Tongue (tissue), 1 donor: ENCODE measurements at regions not wholly inside any gene's neighbourhood (a gene's known extent, or its start where the extent isn't known, plus 50 kb on each side); places are given as distances from the start of the nearest gene placed in this dataset.
"Not testable (repeated sequence)": the region's sequence is repeated elsewhere in the genome, so short reads cannot be mapped to it uniquely, and the experiment has no call there.

Experiments used
- DNase-seq: peaks from one replicate; pipeline ENCODE4 v3.0.0-alpha.2; 2015

DNA sequence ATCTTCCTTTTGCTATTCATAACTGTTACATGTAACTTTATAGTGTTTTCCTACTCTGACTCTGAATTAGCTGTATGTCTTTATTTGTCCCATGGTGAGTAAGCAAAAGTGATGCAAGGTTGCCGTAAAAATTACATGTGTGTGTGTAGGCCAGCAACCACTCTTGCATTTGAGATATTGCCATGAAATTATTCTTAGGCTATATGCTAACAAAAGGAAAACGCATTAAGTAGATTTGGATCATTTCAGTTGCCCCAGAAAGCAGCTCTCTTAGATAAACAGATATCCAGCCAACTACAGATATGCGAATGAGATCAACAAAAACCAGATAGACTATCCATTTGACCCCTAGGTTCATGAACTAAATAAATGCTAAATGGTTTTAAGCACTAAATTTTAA, 73.6 kb downstream of the CYLC2 start:
- DNase-seq = no peak

DNA sequence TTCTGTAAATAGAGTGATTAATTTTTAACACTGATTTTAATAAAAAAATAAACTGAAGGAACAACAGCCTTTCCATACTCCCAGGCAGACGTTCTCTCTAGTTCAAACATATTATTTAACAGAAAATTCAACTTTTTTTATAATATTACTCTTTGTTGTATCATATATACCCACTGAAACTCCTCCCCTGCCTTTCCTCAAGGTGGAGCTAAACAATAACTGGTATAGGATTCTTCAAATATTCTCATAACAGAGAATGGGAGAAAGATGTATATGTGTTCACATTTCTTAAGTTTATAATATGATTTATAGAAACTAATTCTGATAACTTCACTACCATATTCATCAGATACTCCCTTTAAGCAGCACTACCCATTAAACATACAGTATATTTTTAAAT, 83.4 kb downstream of the CYLC2 start:
- DNase-seq = no peak

DNA sequence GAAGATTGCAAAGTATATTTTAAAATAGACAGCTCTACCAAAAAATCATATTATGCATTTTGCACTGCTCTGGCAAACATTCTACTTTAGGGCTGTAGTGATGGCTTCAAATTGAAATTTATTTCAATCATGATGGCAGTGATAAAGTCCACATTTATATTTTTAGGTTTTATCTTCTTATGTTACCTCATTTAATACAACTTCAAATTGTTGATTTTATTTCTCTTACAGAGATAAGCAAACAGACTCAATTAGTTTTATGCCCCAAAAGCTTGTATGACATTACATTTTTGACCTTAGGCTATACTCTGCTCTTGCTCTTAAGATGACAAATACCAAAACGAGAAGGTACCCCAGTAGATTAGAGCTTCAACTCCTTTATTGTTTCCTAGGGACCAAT, 87.4 kb downstream of the CYLC2 start:
- DNase-seq = no peak

DNA sequence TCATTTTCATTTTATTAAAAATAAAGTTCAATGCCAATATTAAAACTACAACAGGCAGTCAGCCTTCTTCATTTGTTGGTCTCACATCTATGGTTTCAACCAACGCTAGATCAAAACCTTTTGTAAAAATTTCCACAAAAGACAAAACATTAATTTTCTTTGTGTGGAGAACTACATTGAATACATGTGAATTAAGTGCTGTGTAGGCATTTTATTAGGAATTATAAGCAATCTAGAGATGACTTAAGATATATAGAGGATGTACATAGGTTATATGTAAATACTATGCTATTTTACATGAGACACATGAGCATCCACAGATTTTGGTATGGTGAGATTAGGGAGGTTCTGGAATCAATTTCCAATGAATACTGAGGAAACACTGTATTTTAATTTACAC, 94.2 kb downstream of the CYLC2 start:
- no peak for DNase-seq

DNA sequence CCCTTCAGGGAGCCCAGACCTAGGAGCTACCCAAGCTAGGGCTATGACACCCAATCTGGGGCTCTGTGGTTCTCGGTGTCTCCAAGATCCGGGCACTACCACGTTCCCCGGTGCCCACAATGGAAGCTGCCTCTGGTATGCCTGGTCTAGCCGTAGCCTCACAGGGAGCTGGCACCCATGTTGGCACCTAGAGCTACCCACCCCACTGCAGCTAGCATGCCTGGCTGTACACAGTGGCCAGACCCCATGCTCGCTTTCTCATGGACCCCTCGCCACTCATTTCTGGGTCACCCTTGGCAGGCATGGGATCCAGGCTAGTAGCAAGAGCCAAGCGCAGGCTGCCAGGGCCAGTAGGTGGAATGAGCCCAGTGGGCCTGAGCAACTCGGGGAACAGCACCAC, 109.0 kb downstream of the CYLC2 start:
- DNase-seq = no peak

DNA sequence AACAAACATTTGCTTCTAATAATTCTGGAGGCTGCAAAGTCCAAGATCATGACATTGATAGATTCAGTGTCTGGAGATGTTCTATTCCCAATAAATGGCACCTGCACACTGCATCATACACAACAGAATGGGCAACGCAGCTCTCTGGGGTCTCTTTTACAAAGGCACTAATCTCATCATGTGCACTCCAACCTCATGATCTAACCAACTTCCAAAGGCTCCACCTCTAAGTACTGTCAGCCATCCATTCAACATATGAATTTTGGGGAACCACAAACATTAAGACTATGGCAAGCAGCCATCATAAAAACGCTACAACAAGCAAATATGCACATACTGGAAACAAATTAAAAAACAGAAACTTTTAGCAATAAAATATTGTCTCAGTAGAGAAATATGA, 121.1 kb downstream of the CYLC2 start:
- DNase-seq = no peak

DNA sequence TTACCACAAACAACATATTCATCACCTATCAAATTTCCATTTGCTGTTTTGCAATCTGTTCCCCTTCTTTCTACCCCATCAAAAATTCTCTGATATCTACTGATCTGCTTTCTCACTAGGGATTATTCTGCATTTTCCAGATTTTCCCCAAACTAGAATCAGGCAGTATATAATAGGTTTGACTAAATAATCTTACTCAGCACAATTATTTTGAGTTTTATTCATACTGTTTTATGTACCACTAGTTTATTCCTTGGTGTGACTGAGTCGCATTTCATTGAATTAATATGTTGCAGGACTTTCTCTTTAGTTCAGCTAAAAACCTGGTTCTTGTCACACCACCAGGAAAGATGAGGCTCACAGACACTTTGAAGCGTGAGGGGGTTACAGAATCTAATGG, 131.4 kb downstream of the CYLC2 start:
- no peak for DNase-seq

DNA sequence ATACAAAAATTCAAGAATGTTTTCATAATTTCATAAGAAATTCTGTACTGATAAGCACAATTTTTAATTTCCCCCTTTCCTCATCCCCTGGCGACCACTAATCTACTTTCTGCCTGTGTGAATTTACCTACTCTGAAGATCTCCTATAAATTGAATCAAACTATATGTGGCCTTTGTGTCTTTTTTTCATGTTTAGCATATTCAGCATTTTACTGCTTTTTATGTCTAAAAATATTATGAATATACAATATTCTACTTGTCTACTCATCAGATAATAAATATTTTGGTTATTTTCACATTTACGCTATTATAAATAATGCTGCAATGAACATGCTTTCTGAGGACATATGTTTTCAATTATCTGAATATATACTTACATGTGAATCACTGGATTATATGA, 144.8 kb downstream of the CYLC2 start:
- no peak for DNase-seq

DNA sequence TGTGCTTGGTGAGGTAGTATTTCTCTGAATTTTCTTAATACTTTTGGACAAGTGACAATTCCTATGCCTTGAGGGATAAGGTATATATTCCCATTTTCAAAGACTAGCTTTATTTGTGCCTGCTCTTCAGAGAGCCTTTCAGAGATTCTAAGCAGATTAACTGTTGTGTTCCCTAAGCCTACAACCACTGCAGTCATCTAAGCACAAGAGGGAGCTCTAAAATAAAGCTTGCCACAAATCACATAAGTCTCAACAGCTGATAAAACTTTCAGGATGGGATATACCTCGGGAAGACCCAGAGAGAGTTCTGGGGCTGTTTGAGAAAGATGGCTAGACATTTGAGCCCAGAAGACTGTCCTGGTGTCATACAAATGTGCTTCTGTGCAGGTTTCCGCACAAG, 157.3 kb downstream of the CYLC2 start:
- DNase-seq = no peak

DNA sequence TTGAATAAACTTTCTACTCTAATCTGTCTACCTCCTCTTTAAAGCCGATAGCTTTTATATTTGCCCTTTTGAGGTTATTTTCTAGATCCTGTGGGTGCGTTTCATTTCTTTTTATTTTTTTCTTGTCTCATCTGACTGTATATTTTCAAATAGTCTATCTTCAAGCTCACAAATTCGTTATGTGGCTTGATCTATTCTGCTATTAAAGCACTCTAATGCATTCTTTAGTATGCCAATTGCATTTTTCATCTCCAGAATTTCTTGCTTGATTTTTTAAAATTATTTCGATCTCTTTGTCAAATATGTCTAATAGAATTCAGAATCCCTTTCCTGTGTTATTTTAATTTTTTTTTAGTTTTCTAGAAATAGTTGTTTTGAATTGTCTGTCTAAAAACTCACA, 172.4 kb downstream of the CYLC2 start:
- no peak for DNase-seq

DNA sequence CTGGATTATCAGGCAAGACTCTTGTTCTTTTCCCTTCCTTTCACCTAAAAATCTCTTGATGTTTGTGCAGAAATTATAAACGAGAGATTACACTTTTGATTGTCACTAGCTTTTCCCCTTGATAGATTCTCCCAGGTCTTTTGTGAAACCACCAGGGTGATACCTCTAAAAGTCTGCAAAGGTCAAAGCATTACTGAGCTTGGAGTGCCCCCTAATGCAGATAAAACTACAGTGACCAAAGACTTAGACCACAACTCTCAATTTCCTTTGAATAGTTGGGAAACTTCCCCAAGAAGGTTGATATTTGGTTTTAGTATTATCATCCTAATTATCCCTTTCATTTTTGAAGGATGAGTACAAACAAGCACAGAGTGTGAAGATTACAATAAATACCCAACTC, 173.1 kb downstream of the CYLC2 start:
- DNase-seq = no peak

DNA sequence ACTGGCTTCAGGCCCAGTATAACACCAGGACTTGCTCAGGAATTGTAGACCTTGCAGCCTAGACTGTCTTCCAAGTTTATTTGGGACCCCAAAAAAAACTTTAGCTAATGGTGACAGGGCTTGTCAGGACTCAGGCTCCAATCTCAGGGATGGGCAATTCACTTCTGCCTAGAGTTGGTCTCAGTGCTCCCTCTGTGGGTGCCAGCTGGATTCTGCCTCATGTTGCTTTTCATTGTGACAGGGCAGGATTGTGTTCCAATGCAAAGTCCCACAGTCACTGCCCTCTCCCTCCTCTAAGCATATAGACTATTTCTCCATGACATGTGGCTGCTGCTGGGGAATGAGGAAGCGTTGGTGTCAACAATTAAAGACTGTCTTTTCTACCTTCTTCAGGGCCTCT, 174.7 kb downstream of the CYLC2 start:
- DNase-seq = no peak

DNA sequence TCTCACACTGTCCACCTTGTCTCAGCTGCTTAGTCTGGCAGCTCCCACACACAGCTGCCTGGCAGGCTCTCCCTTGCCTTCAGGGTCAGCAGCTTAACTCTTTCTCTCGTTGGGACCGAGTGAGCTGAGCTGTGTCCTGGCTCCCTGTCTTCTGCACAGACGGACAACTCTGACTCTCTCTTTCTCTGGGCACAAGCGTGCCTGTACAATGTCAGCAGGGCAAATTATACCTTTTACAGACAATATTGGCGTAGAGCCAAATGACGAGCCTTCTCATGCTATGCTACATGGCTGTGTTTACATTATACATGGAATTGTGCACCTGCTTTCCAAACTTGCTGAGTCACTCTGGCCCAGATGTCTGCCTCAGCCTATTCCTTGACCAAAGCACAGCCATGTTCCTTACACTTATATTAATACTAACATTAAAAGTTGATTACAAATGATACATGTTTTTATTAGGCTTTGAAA, 188.6 kb downstream of the CYLC2 start:
- peak; percentile 55 for DNase-seq

DNA sequence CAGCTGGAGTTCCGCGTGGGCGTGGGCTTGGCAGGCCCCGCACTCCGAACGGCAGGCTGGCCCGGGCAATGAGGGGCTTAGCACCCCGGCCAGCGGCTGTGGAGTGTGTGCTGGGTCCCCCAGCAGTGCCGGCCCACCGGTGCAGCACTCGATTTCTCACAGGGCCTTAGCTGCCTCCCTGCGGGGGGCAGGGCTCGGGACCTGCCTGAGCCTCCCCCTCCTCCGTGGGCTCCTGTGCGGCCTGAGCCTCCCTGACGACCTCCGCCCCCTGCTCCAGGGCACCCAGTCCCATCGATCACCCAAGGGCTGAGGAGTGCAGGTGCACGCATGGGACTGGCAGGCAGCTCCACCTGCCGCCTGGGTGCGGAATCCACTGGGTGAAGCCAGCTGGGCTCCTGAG, 191.8 kb downstream of the CYLC2 start:
- DNase-seq = no peak

DNA sequence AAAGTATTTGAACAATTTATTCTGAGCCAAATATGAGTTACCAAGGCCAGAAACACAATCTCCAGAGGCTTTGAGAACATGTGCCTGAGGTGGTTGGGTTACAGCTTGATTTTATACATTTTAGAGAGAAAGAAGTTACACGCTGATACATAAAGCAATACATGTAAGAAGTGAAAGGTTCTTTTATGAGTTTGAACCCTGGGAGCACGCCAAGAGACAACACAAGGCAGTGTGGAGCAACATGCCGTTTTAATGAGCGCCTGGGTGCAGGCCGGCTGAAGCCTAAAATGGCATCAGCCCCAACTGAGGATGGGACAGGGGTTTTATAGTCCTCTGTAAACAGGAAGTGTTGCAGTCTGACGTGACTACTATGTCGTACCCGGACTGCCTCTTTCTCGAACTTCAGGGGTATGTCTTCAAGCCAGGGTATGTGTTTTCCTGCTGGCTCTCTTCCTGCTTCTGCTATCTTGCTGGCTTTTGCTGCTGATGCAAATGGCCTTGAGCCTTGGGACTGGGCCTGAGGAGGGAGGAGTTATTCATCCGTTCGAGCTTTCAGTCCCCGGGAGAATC, 193.7 kb downstream of the CYLC2 start:
- peak; percentile 10 for DNase-seq

DNA sequence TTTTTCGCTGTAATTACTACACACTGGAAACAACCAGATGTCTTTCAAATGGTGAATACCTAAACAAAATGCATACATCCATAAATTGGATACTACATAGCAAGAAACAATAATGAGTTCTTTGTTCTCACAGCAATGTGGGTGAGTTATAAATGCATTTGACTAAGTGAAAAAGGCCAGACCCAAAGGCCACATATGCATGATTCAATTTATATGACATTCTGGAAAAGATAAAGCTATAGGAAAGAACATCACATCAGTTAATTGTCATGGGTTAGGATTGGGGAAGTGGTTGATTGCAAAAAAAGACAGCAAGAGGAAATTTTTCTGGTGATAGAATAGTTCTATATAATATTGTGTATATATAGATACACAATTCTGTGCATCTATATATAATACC, 198.9 kb downstream of the CYLC2 start:
- DNase-seq = no peak

DNA sequence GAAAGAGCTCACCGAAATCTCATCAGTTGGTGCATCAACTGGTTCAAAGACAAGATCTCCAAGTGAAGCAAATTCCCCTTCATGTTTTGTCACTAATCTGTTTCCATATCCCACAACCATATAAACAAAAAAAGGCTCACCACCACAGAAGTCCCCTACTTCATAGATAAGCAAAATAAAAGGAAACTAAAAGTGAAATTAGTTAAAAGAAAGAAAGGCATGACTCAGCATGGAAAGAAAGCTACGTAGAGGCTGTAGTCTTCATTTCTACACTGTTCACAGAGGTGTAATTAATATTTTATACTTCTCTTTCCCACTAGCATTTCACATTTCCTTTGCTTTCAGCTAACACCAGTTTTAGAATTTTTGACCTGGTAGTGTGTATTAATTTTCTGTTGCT, 208.0 kb downstream of the CYLC2 start:
- DNase-seq = no peak

DNA sequence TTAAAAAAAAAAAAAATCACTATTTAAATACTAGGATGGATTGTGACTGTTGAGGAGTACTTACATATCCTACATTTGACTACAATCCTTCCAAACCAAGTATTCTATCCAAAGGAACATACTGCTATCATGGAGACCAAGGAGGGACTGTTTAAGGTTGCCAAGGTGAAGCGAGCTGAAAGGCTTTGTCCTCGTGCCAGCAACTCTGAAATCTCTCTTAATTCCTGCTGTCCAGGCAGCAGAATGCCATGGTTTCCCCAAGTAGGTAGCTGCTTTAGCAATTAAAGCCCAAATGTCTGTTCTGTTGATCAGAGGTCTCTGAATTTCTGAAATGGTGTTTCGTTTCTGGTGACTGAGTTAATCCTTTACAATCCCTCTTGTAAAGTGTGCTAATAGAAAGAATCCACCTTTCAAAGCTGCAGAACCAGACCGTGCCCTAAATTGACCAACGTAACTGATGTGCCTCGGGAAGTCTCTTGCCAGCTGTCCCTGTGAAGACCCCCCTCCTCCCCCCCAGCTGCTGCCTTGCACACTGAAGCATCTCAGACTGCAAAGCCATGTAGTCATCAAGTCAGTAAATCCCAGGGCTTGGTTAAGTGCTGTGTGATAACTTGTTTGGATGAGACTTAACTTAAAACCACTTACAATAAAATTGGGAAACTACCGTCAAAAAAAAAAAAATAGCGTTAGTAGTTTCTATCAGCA, 210.9 kb downstream of the CYLC2 start:
- peak; percentile 16 for DNase-seq

DNA sequence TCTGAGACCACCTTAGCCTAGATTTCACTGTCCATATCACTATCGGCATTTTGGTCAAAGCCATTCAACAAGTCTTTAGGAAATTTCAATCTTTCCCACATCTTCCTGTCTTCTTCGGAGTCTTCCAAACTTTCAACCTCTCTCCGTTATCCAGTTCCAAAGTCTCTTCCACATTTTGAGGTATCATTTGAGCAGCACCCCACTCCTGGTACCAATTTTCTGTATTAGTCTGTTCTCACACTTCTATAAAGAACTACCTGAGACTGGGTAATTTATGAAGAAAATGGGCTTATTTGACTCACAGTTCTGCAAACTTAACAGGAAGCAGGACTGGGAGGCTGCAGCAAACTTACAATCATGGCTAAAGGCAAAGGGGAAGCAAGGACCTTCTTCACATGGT, 215.5 kb downstream of the CYLC2 start:
- DNase-seq = no peak

DNA sequence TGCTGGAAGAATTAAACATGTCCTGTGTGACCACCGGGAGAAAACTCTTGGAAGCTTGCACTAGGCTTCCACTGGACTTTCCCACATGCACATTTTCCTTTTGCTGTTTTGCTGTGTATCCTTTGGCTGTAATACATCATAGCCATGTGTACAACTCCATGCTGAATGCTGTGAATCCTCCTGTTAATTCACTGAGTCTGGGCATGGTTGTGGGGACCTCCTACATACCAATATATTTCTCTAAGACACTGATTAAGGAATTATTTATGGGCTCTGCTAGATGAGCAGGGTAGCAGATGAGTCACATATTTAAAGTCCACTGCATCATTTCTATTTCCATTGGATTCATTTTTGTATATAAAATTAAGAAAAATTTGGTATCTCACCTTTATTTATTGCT, 220.1 kb downstream of the CYLC2 start:
- DNase-seq = no peak

DNA sequence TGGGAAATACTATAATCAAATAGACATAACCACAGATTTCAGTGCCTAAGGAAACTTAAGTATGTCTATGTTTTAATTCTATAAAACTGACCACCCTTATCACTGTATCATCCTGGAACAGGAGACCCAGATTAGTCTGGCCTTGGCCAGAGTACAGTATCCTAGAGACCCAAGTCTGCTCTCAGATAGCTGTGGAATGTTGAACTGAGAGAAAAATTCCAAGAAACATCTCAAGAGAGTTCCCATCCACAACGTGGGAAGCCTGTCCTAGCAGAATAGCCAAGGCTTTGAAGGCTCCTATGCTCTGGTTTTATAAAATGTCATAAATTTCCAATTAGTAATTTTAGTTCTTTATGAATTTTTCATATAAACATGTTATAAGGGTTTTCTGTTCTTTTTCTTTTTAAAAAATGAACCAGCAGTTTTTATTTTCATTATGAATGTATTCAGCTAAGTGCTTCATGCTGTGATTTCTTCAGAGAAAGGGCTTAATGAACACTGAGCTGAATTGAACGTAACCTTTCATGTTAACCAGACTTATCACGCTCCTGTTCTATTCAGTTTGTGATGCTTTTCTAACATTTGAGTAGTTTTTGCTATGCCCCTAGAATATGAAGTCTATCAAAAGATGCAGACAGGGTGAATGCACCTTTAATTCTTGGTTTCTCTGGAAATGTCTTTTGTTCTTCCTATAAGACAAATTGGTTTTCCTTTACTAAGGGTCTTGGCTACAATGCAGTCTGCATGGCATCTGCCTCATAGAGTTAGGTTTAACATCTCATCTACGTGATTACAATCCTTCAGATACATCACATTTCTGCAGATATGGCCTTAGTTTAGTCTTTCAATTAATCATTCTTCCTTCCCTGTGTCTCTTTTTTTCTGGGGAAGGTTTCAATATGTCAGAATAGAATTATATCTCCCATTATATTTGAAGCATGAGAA, 230.8 kb downstream of the CYLC2 start:
- DNase-seq = no peak

DNA sequence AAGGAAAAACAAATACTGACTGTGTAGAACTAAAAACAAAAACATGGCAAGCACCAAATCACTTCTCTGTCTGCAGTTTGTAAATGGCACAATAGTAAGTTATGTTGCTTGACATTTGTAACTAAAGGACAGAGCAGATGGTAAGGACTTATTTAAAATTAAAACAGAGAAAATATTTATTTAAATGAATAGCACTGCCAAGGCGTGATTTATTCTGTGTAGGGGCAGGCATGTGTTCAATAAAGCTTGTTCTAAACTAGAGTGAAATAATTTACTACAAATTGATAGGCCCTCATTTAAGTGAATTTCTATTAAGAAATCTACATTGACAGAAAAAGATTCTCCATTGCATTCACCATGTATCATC, 231.5 kb downstream of the CYLC2 start:
- DNase-seq = no peak

DNA sequence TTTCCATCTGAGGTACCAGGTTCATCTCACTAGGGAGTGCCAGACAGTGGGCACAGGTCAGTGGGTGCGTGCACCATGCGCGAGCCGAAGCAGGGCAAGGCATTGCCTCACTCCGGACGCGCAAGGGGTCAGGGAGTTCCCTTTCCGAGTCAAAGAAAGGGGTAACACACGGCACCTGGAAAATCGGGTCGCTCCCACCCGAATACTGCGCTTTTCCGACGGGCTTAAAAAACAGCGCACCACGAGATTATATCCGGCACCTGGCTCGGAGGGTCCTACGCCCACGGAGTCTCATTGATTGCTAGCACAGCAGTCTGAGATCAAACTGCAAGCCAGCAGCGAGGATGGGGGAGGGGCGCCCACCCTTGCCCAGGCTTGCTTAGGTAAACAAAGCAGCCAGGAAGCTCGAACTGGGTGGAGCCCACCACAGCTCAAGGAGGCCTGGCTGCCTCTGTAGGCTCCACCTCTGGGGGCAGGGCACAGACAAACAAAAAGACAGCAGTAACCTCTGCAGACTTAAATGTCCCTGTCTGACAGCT, 242.5 kb downstream of the CYLC2 start:
- not testable (repeated sequence) for DNase-seq
